Caki2 (cell line): ENCODE measurements at regions not wholly inside any gene's neighbourhood (a gene's known extent, or its start where the extent isn't known, plus 50 kb on each side); places are given as distances from the start of the nearest gene placed in this dataset.

ENCODE experiments used
- DNase-seq: peaks from one replicate; pipeline ENCODE4 v3.0.0-alpha.2; 2015; ENCODE audit warnings: low read depth
- in situ Hi-C: cut with HindIII; loops from 2 replicates; pipeline ENCODE4 v1.10.0; 2016; ENCODE audit warnings: low sequenced_read_pairs, low pct_unique_long_range_greater_than_20kb, mixed read lengths

DNA sequence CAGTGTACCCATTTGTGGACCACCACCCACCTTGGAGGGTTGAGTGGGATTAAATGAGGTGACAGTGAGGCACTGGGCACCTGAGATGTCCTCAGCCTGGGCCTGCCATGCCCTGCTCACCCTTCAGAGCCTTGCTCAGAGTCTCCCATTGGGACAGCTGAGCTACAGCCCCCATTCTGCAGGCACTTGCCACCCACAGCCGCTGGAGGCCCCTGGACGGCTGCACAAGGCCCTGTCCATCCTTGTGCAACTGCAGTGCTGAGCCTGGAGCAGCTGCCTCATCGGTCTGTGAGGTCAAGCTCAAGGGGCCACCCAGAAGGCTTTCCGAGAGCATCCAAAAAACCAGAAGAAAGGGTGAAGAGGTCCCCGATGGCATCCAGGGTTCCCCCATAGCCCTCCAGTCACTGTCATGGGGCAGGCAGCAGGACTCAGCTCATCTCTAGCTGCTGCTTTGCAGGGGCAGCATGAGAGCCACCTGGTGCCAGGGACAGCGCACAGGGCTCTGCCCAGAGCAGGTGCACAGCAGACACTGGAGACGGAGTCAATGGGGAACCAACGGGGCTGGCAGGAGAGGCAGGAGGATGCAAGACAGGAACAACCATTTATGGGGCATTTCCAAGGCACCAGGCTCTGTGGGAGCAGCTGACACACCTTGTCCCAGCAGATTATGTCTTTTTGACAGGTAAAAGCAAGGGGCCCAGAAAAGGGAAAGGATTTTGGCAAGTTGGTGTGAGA lies 84.6 kb downstream of the ARL6IP4 start:
- in situ Hi-C loops = no loop called here

GRCh38 chr12:123064366-123064765 lies 83.9 kb downstream of the ARL6IP4 start:
- in situ Hi-C loops = no loop called here
- DNase-seq = no peak

More for the DNA sequence above, 84.6 kb downstream of the ARL6IP4 start:
- no peak for DNase-seq

GRCh38 chr12:123063535-123063934 lies 83.1 kb downstream of the ARL6IP4 start:
- in situ Hi-C loops = no loop called here
- no peak for DNase-seq

DNA sequence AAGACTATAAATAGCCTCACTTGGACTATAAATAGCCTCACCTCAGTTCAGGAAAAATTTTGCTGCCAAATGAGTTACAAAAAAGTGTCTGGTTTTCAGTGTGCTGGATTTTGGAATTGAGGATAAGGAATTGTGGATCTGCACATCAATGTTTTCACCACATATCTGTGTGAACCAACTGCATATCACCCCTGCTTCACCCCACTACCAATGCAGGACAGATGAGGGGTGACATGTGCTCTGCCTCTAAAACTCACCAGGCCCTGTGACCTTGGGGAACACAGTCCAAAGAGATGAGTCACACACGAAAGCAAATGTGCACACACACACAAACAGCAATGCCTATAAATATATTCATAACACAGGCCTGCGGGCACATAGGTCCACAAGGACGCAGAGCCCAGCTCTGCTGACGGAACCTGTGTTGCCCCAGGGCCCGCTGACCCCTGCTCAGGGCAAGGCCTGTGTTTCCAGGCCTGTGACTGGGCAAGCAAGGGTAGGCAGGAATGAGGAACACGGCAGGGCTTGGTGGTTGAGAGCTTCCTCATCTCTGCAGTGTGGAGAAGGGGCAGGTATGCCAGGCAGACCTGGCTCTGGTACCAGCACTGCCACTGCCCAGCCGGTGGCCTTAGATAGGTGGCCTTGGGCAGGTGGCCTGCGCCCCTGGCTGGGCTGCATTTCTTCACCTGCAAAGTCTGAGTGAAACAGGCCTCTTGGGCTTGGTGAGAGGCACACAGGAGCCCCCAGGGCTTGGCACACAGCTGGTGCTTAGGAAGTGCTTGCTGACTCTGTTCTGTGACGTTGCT lies 82.4 kb downstream of the ARL6IP4 start:
- in situ Hi-C loops = no loop called here
- no peak for DNase-seq

DNA sequence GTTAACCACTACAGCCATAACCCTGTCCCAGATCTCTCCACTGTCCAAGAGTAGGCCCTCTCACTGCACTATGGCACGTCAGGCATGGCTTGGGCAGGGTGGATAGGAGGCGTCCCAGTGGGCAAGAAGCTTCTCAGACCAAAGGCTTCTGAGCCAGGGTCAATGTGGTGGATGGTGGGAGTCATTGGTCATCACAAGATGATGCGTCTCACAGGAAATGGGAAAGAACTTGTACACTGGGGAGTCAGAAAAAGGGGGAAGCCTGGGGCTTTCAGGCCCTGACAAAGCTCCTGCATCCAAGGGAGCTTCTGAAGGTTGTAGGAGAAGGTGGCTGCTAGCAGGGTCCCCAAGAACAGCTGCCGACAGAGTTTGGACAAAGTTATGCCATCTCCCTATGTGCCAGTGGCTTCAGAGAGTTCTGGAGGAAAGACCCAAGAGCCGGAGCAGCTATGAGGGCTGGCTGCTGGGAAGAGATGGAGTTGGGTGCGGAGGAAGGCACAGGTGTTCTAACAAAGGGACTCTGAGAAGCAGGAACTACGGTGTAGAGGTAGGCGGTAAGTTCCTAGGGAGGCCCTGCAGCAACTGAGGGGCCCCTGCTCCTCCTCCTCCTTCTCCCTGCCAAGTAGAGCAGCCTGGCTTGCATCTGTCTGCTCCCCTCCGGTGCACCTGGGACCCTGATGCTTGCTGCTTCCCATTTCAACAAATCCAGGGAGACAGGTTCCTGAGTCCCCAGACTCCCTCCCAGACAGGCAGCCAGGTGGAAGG lies 81.1 kb downstream of the ARL6IP4 start:
- in situ Hi-C loops = no loop called here
- DNase-seq = no peak

DNA sequence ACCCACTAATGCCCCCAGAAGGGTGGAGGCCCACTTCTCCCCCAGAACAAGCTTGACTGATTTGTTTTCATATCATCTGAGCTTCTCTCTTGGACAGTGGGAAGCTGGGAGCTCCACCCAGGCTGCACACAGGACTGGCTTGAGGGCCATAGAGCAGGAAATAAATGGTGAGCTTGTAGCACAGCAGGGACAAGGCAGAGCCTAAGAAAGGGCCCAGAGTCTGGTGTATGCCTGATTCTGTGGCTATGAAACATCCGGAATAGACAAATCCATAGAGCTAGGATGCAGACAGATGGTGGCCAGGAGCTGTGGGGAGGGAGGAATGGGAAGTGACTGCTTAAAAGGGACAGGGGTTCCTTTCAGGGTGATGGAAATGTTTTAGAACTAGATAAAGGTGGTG lies 79.0 kb downstream of the ARL6IP4 start:
- DNase-seq = no peak
- in situ Hi-C loops = loop anchor here (5.0 kb wide), 1 partner anchor 73 kb away; no protein-coding TSS in a partner anchor

DNA sequence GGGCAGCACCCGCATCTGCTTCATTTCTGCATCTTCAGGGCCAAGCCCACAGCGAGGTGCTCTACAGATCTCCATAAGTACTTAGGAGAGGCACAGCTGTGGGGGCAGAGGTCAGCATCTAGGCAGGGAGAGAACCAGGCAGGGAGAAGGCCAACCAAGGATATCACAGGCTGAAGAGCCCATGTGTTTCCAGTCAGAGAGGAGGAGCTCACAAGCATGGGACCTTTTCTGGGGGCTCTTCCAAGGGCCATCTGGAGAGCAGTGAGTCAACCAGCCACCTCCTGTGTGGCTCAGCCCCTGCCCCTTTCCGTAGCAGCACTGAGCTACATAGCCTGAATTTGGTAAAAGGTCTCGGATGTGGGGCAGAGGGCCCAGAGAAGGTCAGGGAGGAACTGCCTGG lies 78.5 kb downstream of the ARL6IP4 start:
- in situ Hi-C loops = loop anchor here (5.0 kb wide), 1 partner anchor 73 kb away; no protein-coding TSS in a partner anchor
- no peak for DNase-seq

DNA sequence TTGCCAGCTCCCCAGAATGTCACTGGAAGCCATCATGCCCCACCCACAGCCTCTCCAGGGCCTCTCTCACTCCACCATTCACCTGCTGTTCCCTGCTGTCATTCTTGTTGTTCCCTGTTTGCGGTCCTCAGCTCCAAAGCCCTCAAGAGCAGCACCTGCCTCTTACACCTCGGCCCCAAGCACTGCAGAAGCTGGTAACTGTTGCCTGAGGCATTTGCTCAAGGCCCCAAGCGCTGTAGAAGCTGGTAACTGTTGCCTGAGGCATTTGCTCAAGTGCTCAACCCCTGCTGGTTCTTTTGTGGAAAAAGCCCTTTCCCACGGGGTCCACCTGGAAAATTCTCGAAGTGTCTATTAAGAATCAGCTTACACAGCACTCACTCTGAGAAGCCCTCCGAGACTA lies 78.0 kb downstream of the ARL6IP4 start:
- in situ Hi-C loops = loop anchor here (5.0 kb wide), 1 partner anchor 74 kb away; no protein-coding TSS in a partner anchor

GRCh38 chr12:123057513-123058265 lies 77.2 kb downstream of the ARL6IP4 start:
- DNase-seq = no peak
- in situ Hi-C loops = loop anchor here (5.0 kb wide), 1 partner anchor 75 kb away; no protein-coding TSS in a partner anchor

More for the DNA sequence above, 78.0 kb downstream of the ARL6IP4 start:
- DNase-seq = no peak

DNA sequence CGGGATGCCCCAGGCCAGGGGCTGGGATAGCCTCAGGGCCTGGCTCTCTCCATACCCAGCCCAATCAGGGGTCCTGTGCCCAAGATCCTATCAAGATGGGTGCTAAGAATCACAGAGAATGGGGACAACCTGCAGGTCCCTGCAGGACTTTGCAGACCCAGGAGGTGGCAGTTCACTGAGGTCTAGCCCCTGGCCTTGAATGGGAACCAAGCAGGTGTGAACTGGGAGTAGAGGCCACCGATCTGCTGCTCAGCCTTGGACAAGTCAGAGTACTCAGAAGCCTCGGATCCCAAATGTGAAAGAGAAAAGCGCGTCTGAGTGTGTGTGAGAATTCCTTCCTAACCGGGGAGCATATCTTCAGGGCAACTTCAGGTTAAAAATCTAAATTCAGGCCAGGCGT lies 76.2 kb downstream of the ARL6IP4 start:
- in situ Hi-C loops = loop anchor here (5.0 kb wide), 1 partner anchor 76 kb away; no protein-coding TSS in a partner anchor

DNA sequence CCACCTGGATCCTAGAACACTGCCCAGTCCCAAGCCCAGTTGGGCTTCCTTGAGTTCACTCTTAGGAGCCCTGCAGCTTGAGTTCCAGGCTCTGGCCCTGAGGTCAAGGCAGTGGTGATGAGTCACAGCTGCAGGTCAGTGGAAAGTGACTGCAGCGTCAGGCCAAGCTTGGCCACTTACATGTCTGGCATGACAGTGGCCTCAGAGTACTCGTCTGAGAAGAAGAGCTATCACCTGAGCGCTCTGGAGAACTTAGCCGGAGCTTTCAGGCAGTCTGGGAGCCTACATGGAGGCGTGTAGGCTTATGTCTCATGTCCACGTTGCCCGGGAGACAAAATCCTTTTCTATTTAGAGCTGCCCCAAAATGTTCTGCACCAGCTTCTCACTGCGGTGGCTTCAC lies 75.6 kb downstream of the ARL6IP4 start:
- in situ Hi-C loops = loop anchor here (5.0 kb wide), 1 partner anchor 76 kb away; no protein-coding TSS in a partner anchor
- DNase-seq = peak; percentile 64

More for the DNA sequence above, 76.2 kb downstream of the ARL6IP4 start:
- DNase-seq = no peak

DNA sequence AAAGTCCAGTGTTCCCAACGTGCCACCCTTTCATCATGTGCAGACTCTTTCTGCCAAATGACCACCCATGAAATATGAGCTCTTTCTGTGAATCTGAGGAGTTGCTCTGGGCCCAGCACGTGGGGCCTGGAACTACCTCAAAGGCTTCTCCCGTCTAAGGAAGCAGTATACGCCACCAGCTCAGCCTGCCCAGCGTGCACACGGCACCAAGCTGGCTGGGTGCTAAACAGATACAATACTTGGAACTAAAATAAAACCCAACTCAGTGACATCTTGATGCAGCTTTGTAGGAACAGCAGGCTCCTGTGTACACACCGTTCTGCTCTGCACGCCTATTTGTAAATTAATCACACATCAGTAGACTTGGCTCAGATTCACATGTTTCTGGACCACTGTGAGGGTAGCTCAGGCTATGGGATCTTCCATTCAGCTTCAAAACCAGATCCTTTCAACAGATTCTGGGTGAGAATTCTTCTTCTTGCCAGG lies 74.8 kb downstream of the ARL6IP4 start:
- in situ Hi-C loops = loop anchor here (5.0 kb wide), 1 partner anchor 77 kb away; no protein-coding TSS in a partner anchor
- no peak for DNase-seq

- DNase-seq = no peak
- in situ Hi-C loops = no loop called here
Observed at GRCh38 chr12:123054371-123054770, 73.9 kb downstream of the ARL6IP4 start.

GRCh38 chr12:123051556-123051955 lies 71.1 kb downstream of the ARL6IP4 start:
- in situ Hi-C loops = no loop called here
- DNase-seq = no peak

- in situ Hi-C loops = no loop called here
- DNase-seq = no peak
Observed at GRCh38 chr12:123050913-123051312, 70.4 kb downstream of the ARL6IP4 start.

GRCh38 chr12:123050331-123050831 lies 69.9 kb downstream of the ARL6IP4 start:
- in situ Hi-C loops = no loop called here
- DNase-seq = peak; percentile 8
